Activated naive CD4-positive, alpha-beta T cell treated with anti-CD3 and anti-CD28 coated beads, Interleukin-2, amount 50 U/mL, for 24 hours (primary cell): ENCODE measurements at regions not wholly inside any gene's neighbourhood (a gene's known extent, or its start where the extent isn't known, plus 50 kb on each side); places are given as distances from the start of the nearest gene placed in this dataset.
"Not testable (repeated sequence)": the region's sequence is repeated elsewhere in the genome, so short reads cannot be mapped to it uniquely, and the experiment has no call there.

ENCODE experiments used
- H3K27ac Mint-ChIP-seq: one replicate; pipeline ENCODE4 v1.8.0; 2021; ENCODE audit warnings: mild to moderate bottlenecking, mixed read lengths
- H3K27me3 Mint-ChIP-seq: one replicate; pipeline ENCODE4 v1.8.0; 2021; ENCODE audit warnings: mixed read lengths
- H3K36me3 Mint-ChIP-seq: one replicate; pipeline ENCODE4 v1.8.0; 2021; ENCODE audit warnings: mixed read lengths
- H3K4me1 Mint-ChIP-seq: one replicate; pipeline ENCODE4 v1.8.0; 2021; ENCODE audit warnings: mixed read lengths
- H3K4me3 Mint-ChIP-seq: one replicate; pipeline ENCODE4 v1.8.0; 2021; ENCODE audit warnings: mild to moderate bottlenecking, mixed read lengths
- H3K9me3 Mint-ChIP-seq: one replicate; pipeline ENCODE4 v1.8.0; 2021; ENCODE audit warnings: mixed read lengths

- Mint-ChIP-seq H3K4me1 (no peaks in the 10 kb centered on the region), H3K9me3 (no peaks in the 10 kb centered on the region)
Measured at GRCh38 chr2:53513167-53513666, 254.4 kb upstream of the CHAC2 start.

GRCh38 chr2:53512071-53512826, 255.4 kb upstream of the CHAC2 start:
- Mint-ChIP-seq H3K4me1 (no peaks in the 10 kb centered on the region), H3K36me3 (no peaks in the 10 kb centered on the region), H3K27ac (no peak overlapping the region), H3K27me3 (peaks cover 2% of the 10 kb centered on the region), H3K9me3 (no peaks in the 10 kb centered on the region), H3K4me3 (no peak overlapping the region)

More at GRCh38 chr2:53513167-53513666, 254.4 kb upstream of the CHAC2 start:
- Mint-ChIP-seq H3K27ac (no peak overlapping the region), H3K27me3 (peaks cover 3% of the 10 kb centered on the region), H3K4me3 (no peak overlapping the region), H3K36me3 (no peaks in the 10 kb centered on the region)

- peaks cover 1% of the 10 kb centered on the region for H3K27me3 Mint-ChIP-seq
- no peaks in the 10 kb centered on the region for H3K9me3 Mint-ChIP-seq
Measured at GRCh38 chr2:53511549-53511948, 256.1 kb upstream of the CHAC2 start.

GRCh38 chr2:53510401-53510800, 257.2 kb upstream of the CHAC2 start:
- H3K27ac Mint-ChIP-seq = no peak overlapping the region
- no peaks in the 10 kb centered on the region for H3K9me3 Mint-ChIP-seq
- H3K4me1 Mint-ChIP-seq = no peaks in the 10 kb centered on the region

More at GRCh38 chr2:53511549-53511948, 256.1 kb upstream of the CHAC2 start:
- H3K4me3 Mint-ChIP-seq = no peak overlapping the region
- no peaks in the 10 kb centered on the region for H3K4me1 Mint-ChIP-seq
- no peaks in the 10 kb centered on the region for H3K36me3 Mint-ChIP-seq
- no peak overlapping the region for H3K27ac Mint-ChIP-seq

GRCh38 chr2:53509831-53510388, 257.7 kb upstream of the CHAC2 start:
- Mint-ChIP-seq H3K9me3 (no peaks in the 10 kb centered on the region), H3K27me3 (peaks cover 1% of the 10 kb centered on the region), H3K36me3 (no peaks in the 10 kb centered on the region), H3K4me3 (no peak overlapping the region), H3K4me1 (no peaks in the 10 kb centered on the region), H3K27ac (no peak overlapping the region)

More at GRCh38 chr2:53510401-53510800, 257.2 kb upstream of the CHAC2 start:
- Mint-ChIP-seq H3K36me3 (no peaks in the 10 kb centered on the region), H3K27me3 (peaks cover 1% of the 10 kb centered on the region), H3K4me3 (no peak overlapping the region)

GRCh38 chr2:53508667-53509066, 258.9 kb upstream of the CHAC2 start:
- H3K36me3 Mint-ChIP-seq = no peaks in the 10 kb centered on the region
- no peaks in the 10 kb centered on the region for H3K4me1 Mint-ChIP-seq
- H3K9me3 Mint-ChIP-seq = no peaks in the 10 kb centered on the region

GRCh38 chr2:53507070-53507469, 260.5 kb upstream of the CHAC2 start:
- not testable (repeated sequence) for H3K9me3 Mint-ChIP-seq, H3K27ac Mint-ChIP-seq, H3K36me3 Mint-ChIP-seq, H3K27me3 Mint-ChIP-seq, H3K4me1 Mint-ChIP-seq, H3K4me3 Mint-ChIP-seq

More at GRCh38 chr2:53508667-53509066, 258.9 kb upstream of the CHAC2 start:
- Mint-ChIP-seq H3K27me3 (peaks cover 1% of the 10 kb centered on the region), H3K27ac (no peak overlapping the region), H3K4me3 (no peak overlapping the region)

GRCh38 chr2:53505826-53506225, 261.8 kb upstream of the CHAC2 start:
- Mint-ChIP-seq H3K27me3 (peaks cover 1% of the 10 kb centered on the region), H3K9me3 (no peaks in the 10 kb centered on the region), H3K4me3 (no peak overlapping the region), H3K27ac (no peak overlapping the region), H3K4me1 (no peaks in the 10 kb centered on the region), H3K36me3 (no peaks in the 10 kb centered on the region)

- H3K27me3 Mint-ChIP-seq = peaks cover 3% of the 10 kb centered on the region
- no peak overlapping the region for H3K4me3 Mint-ChIP-seq
- H3K4me1 Mint-ChIP-seq = no peaks in the 10 kb centered on the region
- H3K36me3 Mint-ChIP-seq = no peaks in the 10 kb centered on the region
- no peak overlapping the region for H3K27ac Mint-ChIP-seq
- no peaks in the 10 kb centered on the region for H3K9me3 Mint-ChIP-seq
Measured at GRCh38 chr2:53504507-53504906, 263.1 kb upstream of the CHAC2 start.

- no peak overlapping the region for H3K27ac Mint-ChIP-seq
- no peak overlapping the region for H3K4me3 Mint-ChIP-seq
- H3K36me3 Mint-ChIP-seq = no peaks in the 10 kb centered on the region
- H3K4me1 Mint-ChIP-seq = no peaks in the 10 kb centered on the region
- H3K9me3 Mint-ChIP-seq = no peaks in the 10 kb centered on the region
- H3K27me3 Mint-ChIP-seq = peaks cover 2% of the 10 kb centered on the region
Measured at GRCh38 chr2:53500181-53500580, 267.4 kb upstream of the CHAC2 start.

- Mint-ChIP-seq H3K36me3 (no peaks in the 10 kb centered on the region), H3K4me1 (no peaks in the 10 kb centered on the region), H3K27me3 (peaks cover 2% of the 10 kb centered on the region), H3K4me3 (no peak overlapping the region), H3K9me3 (no peaks in the 10 kb centered on the region), H3K27ac (no peak overlapping the region)
Measured at GRCh38 chr2:53498210-53498609, 269.4 kb upstream of the CHAC2 start.

GRCh38 chr2:53497020-53497419, 270.6 kb upstream of the CHAC2 start:
- H3K4me1 Mint-ChIP-seq = no peaks in the 10 kb centered on the region
- H3K4me3 Mint-ChIP-seq = no peak overlapping the region
- no peaks in the 10 kb centered on the region for H3K9me3 Mint-ChIP-seq
- H3K27me3 Mint-ChIP-seq = peaks cover 2% of the 10 kb centered on the region
- H3K27ac Mint-ChIP-seq = no peak overlapping the region
- H3K36me3 Mint-ChIP-seq = no peaks in the 10 kb centered on the region

GRCh38 chr2:53493210-53493609, 274.4 kb upstream of the CHAC2 start:
- H3K27ac Mint-ChIP-seq = no peak overlapping the region
- no peaks in the 10 kb centered on the region for H3K36me3 Mint-ChIP-seq
- no peak overlapping the region for H3K4me3 Mint-ChIP-seq
- H3K4me1 Mint-ChIP-seq = no peaks in the 10 kb centered on the region
- no peaks in the 10 kb centered on the region for H3K9me3 Mint-ChIP-seq
- H3K27me3 Mint-ChIP-seq = peaks cover 1% of the 10 kb centered on the region

- Mint-ChIP-seq H3K27ac (no peak overlapping the region), H3K4me1 (no peaks in the 10 kb centered on the region), H3K27me3 (peaks cover 1% of the 10 kb centered on the region), H3K9me3 (no peaks in the 10 kb centered on the region), H3K36me3 (no peaks in the 10 kb centered on the region), H3K4me3 (no peak overlapping the region)
Measured at GRCh38 chr2:53490659-53491058, 276.9 kb upstream of the CHAC2 start.

- not testable (repeated sequence) for H3K4me3 Mint-ChIP-seq, H3K27me3 Mint-ChIP-seq, H3K27ac Mint-ChIP-seq, H3K4me1 Mint-ChIP-seq, H3K9me3 Mint-ChIP-seq, H3K36me3 Mint-ChIP-seq
Measured at GRCh38 chr2:53486185-53486899, 281.3 kb upstream of the CHAC2 start.
